HCT116 (cell line): ENCODE measurements at regions not wholly inside any gene's neighbourhood (a gene's known extent, or its start where the extent isn't known, plus 50 kb on each side); places are given as distances from the start of the nearest gene placed in this dataset.

Experiments used
- ATAC-seq: fragments of 200-7000 bp; cut with Tn5 transposase; 2 replicates; pipeline ENCODE4 v1.9.1; 2020; ENCODE audit warnings: mild to moderate bottlenecking, moderate library complexity
- BruUV-seq: library from RNA; stranded (reverse); fragments of 400-500 nt; replicated peaks from 2 replicates; lab custom pipeline; 2021; lab: Mats Ljungman, UMichigan
- CTCF ChIA-PET: fragments of 300-600 bp; sonication (Branson Sonifier 250); formaldehyde crosslinking; loops from one replicate; lab custom pipeline; 2021; ENCODE audit warnings: antibody characterized with exemption; lab: Charles Lee
- POLR2A ChIA-PET: fragments of 300-600, 350-600 bp; sonication (Branson Sonifier 250); formaldehyde crosslinking; loops from one replicate; lab custom pipeline; 2021; ENCODE audit warnings: antibody characterized with exemption; lab: Charles Lee
- RAD21 ChIA-PET, 2 experiments: fragments of 300-600 bp; sonication (Branson Sonifier 250); formaldehyde crosslinking; loops; one replicate each; lab custom pipeline; 2023; ENCODE audit warnings: low total read pairs in 2 of 2; ENCODE audit not compliant: uncharacterized antibody in 2 of 2, unreplicated experiment in 2 of 2, low non-redundant PET in 1 of 2; lab: Charles Lee
- DNase-seq: peaks from one replicate; pipeline ENCODE4 v3.0.0-alpha.2; 2010; ENCODE audit warnings: low read depth, low spot score
- H2AFZ ChIP-seq: fragments of 200-600 bp; shearing (Covaris generic), sonication (generic); 2 replicates; pipeline ENCODE4 v1.6.1; 2017; ENCODE audit warnings: low read depth, mixed run types, mixed read lengths, antibody characterized with exemption, low read length; ENCODE audit not compliant: poor library complexity, severe bottlenecking
- H3K27ac ChIP-seq: 2 replicates; pipeline ENCODE4 v1.5.1; 2012; ENCODE audit warnings: low read depth, low read length
- H3K27me3 ChIP-seq: fragments of 200-600 bp; sonication (generic); 2 replicates; pipeline ENCODE4 v1.6.1; 2016; ENCODE audit warnings: mixed run types, low read length, mixed read lengths; ENCODE audit not compliant: insufficient read depth
- H3K36me3 ChIP-seq, 2 experiments: fragments of 200-500 bp in 1 of 2; fragments of 200-600 bp in 1 of 2; sonication (Bioruptor generic) in 1 of 2; sonication (generic) in 1 of 2; 2 replicates each; pipeline versions ENCODE4 v1.5.1 to v1.6.1; 2014 to 2016; ENCODE audit warnings: low read length in 2 of 2, inconsistent platforms in 1 of 2, mixed read lengths in 1 of 2, mixed run types in 1 of 2; ENCODE audit not compliant: insufficient read depth in 2 of 2, control insufficient read depth in 1 of 2
- H3K4me1 ChIP-seq, 2 experiments: fragments of 200-600 bp in 1 of 2; sonication (generic) in 1 of 2; 2 replicates each; pipeline versions ENCODE4 v1.5.1 to v1.6.1; 2012 to 2017; ENCODE audit warnings: low read length in 2 of 2, inconsistent platforms in 1 of 2, mild to moderate bottlenecking in 1 of 2, mixed read lengths in 1 of 2, mixed run types in 1 of 2, moderate library complexity in 1 of 2; ENCODE audit not compliant: insufficient read depth in 2 of 2, control insufficient read depth in 1 of 2
- H3K4me2 ChIP-seq: fragments of 200-600 bp; sonication (generic); 2 replicates; pipeline ENCODE4 v1.6.1; 2017; ENCODE audit warnings: mixed run types, low read length, mixed read lengths
- H3K4me3 ChIP-seq, 2 experiments: fragments of 200-600 bp in 1 of 2; sonication (generic) in 1 of 2; replicated peaks in 1 of 2; 2 replicates each; pipeline ENCODE4 v1.5.1; 2011 to 2016; ENCODE audit warnings: low read length in 2 of 2, control low read depth in 1 of 2, low read depth in 1 of 2, mild to moderate bottlenecking in 1 of 2, mixed read lengths in 1 of 2, mixed run types in 1 of 2
- H3K79me2 ChIP-seq: fragments of 200-600 bp; sonication (generic); 2 replicates; pipeline ENCODE4 v1.6.1; 2017; ENCODE audit warnings: mild to moderate bottlenecking, mixed run types, low read length, moderate library complexity, mixed read lengths; ENCODE audit not compliant: insufficient read depth
- H3K9ac ChIP-seq: fragments of 200-600 bp; sonication (generic); 2 replicates; pipeline ENCODE4 v1.6.1; 2016; ENCODE audit warnings: low read length, mixed read lengths
- H3K9me2 ChIP-seq: fragments of 200-600 bp; sonication (generic), shearing (Covaris generic); 2 replicates; pipeline ENCODE4 v1.6.1; 2017; ENCODE audit warnings: mixed run types, mild to moderate bottlenecking, moderate library complexity; ENCODE audit not compliant: insufficient read depth
- H3K9me3 ChIP-seq, 2 experiments: fragments of 200-500 bp in 1 of 2; fragments of 200-600 bp in 1 of 2; sonication (Bioruptor generic) in 1 of 2; sonication (generic) in 1 of 2; 2 replicates each; pipeline ENCODE4 v1.6.1; 2014 to 2017; ENCODE audit warnings: low read length in 2 of 2, mixed read lengths in 2 of 2, inconsistent platforms in 1 of 2, low read depth in 1 of 2, mild to moderate bottlenecking in 1 of 2, mixed run types in 1 of 2, moderate library complexity in 1 of 2; ENCODE audit not compliant: control insufficient read depth in 1 of 2, insufficient read depth in 1 of 2
- H4K20me1 ChIP-seq: fragments of 200-600 bp; sonication (generic), shearing (Covaris generic); 2 replicates; pipeline ENCODE4 v1.6.1; 2017; ENCODE audit warnings: mixed run types, mild to moderate bottlenecking, moderate library complexity; ENCODE audit not compliant: insufficient read depth
- CBX3 ChIP-seq: IDR thresholded peaks from 2 replicates; pipeline ENCODE4 v1.6.1; 2012; ENCODE audit warnings: low read depth
- ELF1 ChIP-seq: IDR thresholded peaks from 2 replicates; pipeline ENCODE4 v1.6.1; 2012; ENCODE audit warnings: low read depth, borderline replicate concordance
- FOSL1 ChIP-seq: IDR thresholded peaks from 2 replicates; pipeline ENCODE4 v1.6.1; 2012; ENCODE audit warnings: low read depth
- POLR2AphosphoS5 ChIP-seq: IDR thresholded peaks from 2 replicates; pipeline ENCODE4 v1.6.1; 2011; ENCODE audit warnings: mild to moderate bottlenecking, low read depth, low read length, moderate library complexity
- RAD21 ChIP-seq: IDR thresholded peaks from 2 replicates; pipeline ENCODE4 v1.6.1; 2012; ENCODE audit warnings: low read depth, mild to moderate bottlenecking
- SIN3A ChIP-seq: IDR thresholded peaks from 2 replicates; pipeline ENCODE4 v1.6.1; 2012; ENCODE audit warnings: low read depth
- ZBTB33 ChIP-seq: IDR thresholded peaks from 2 replicates; pipeline ENCODE4 v1.6.1; 2011; ENCODE audit warnings: mild to moderate bottlenecking, low read length, moderate library complexity; ENCODE audit not compliant: insufficient replicate concordance; ENCODE audit errors: extremely low read depth
- ZFX ChIP-seq: fragments of 450-650 bp; IDR thresholded peaks from 2 replicates; pipeline ENCODE4 v1.6.1; 2017
- ZNF274 ChIP-seq: fragments of 200-500 bp; sonication (Bioruptor generic); IDR thresholded peaks from 2 replicates; pipeline ENCODE4 v1.6.1; 2014; ENCODE audit warnings: mild to moderate bottlenecking, low read depth, low read length, inconsistent platforms
- intact Hi-C: fragments of 100-400 bp; cut with micrococcal nuclease; formaldehyde crosslinking; loops from 2 replicates; pipeline ENCODE4 v1.10.0; 2022

GRCh38 chr15:62983956-62984355, 58.6 kb upstream of the TPM1 start:
- Histone ChIP-seq H3K9me3 (no peaks in the 10 kb centered on the region), H3K9ac (no peak overlapping the region), H4K20me1 (no peaks in the 10 kb centered on the region), H3K4me2 (no peak overlapping the region), H3K79me2 (no peaks in the 10 kb centered on the region), H3K4me3 (no peak overlapping the region), H3K27ac (no peak overlapping the region), H3K4me1 (no peaks in the 10 kb centered on the region), H3K9me2 (no peaks in the 10 kb centered on the region; the same call in 1 of the 2 replicates)
- ATAC-seq (no peak), DNase-seq (no peak)
- POLR2A ChIA-PET = no interaction called here
- TF ChIP-seq ZNF274 (no peak), SIN3A (no peak)
- TF ChIP-seq, all 23 proteins: peak for 0
- Histone ChIP-seq H3K27me3 (no peaks in the 10 kb centered on the region), H3K36me3 (no peaks in the 10 kb centered on the region), H2AFZ (no peak overlapping the region)
- CTCF ChIA-PET = no interaction called here
- intact Hi-C loops = no loop called here
- no TSS peak for BruUV-seq
- RAD21 ChIA-PET = no interaction called here

- Histone ChIP-seq H3K4me2 (no peak overlapping the region), H3K4me1 (no peaks in the 10 kb centered on the region), H3K9me3 (no peaks in the 10 kb centered on the region)
- CTCF ChIA-PET = no interaction called here
- TF ChIP-seq CBX3 (no peak), RAD21 (no peak), ZFX (no peak), FOSL1 (no peak), ELF1 (no peak), POLR2AphosphoS5 (no peak), ZBTB33 (no peak)
- TF ChIP-seq, all 23 proteins: peak for 0
- POLR2A ChIA-PET = no interaction called here
- no peak for DNase-seq
- Histone ChIP-seq H3K27ac (no peak overlapping the region), H3K79me2 (no peaks in the 10 kb centered on the region), H3K36me3 (no peaks in the 10 kb centered on the region), H3K9me2 (no peaks in the 10 kb centered on the region), H2AFZ (no peak overlapping the region), H3K4me3 (no peak overlapping the region), H3K27me3 (no peaks in the 10 kb centered on the region), H4K20me1 (no peaks in the 10 kb centered on the region), H3K9ac (no peak overlapping the region)
- intact Hi-C loops = no loop called here
- no TSS peak for BruUV-seq
- RAD21 ChIA-PET = no interaction called here
- no peak for ATAC-seq
These were observed 56.8 kb upstream of the TPM1 start for GRCh38 chr15:62985768-62986167.
